Heart right ventricle (tissue), 16 donors: ENCODE measurements at regions not wholly inside any gene's neighbourhood (a gene's known extent, or its start where the extent isn't known, plus 50 kb on each side); places are given as distances from the start of the nearest gene placed in this dataset.
A peak's percentile ranks its signal among the peaks of the same experiment; 100 is the strongest.

Source experiments
- ATAC-seq, 8 donors: fragments of 200-7000 bp; cut with Tn5 transposase; one replicate each; pipeline ENCODE4 v1.9.1; 2020; ENCODE audit warnings: mild to moderate bottlenecking in 8 of 8, moderate library complexity in 8 of 8, moderate number of reproducible peaks in 1 of 8
- DNase-seq, 2 donors: peaks; one replicate each; pipeline ENCODE4 v3.0.0-alpha.2; 2020
- H3K27ac ChIP-seq, 10 donors: fragments of 200-600 bp; sonication (generic) in 2 of 10; one replicate each; pipeline versions ENCODE4 v1.5.0 to v1.8.0; 2020 to 2022; ENCODE audit warnings: mild to moderate bottlenecking in 3 of 10
- H3K27me3 ChIP-seq, 7 donors: fragments of 200-600 bp; one replicate each; pipeline ENCODE4 v1.8.0; 2021 to 2022; ENCODE audit warnings: mild to moderate bottlenecking in 2 of 7
- H3K36me3 ChIP-seq, 9 donors: fragments of 200-600 bp; sonication (generic) in 1 of 9; one replicate each; pipeline versions ENCODE4 v1.5.0 to v1.8.0; 2020 to 2022; ENCODE audit warnings: mild to moderate bottlenecking in 2 of 9
- H3K4me1 ChIP-seq, 9 donors: fragments of 200-600 bp; sonication (generic) in 1 of 9; one replicate each; pipeline versions ENCODE4 v1.5.0 to v1.8.0; 2020 to 2022; ENCODE audit warnings: mild to moderate bottlenecking in 4 of 9
- H3K4me3 ChIP-seq, 10 donors: fragments of 200-600 bp; sonication (generic) in 2 of 10; one replicate each; pipeline versions ENCODE4 v1.5.0 to v1.8.0; 2020 to 2022; ENCODE audit warnings: mild to moderate bottlenecking in 7 of 10, moderate library complexity in 2 of 10
- H3K9me3 ChIP-seq, 11 donors: fragments of 200-600 bp in 10 of 11; sonication (generic) in 2 of 11; one replicate each; pipeline versions ENCODE4 v1.5.0 to v1.8.0; 2013 to 2022; ENCODE audit warnings: mild to moderate bottlenecking in 2 of 11, control low read depth in 1 of 11, moderate library complexity in 1 of 11
- WGBS, 2 donors: extraction: QIAGEN DNeasy Blood & Tissue Kit; methylation state at CpG; one replicate each; pipeline ENCODE4 v1.1.7; 2013; ENCODE audit warnings: inconsistent platforms in 1 of 2; 5-methylcytosine and 5-hydroxymethylcytosine counted together
- intact Hi-C, 10 donors: fragments of 100-400 bp; cut with DNase I; formaldehyde crosslinking; loops; one replicate each; pipeline versions ENCODE4 v1.11.1 to v1.14.2; 2022
- TF ChIP-seq, protein P1 (sequence below), 9 donors: fragments of 200-600 bp; sonication (generic) in 2 of 9; IDR thresholded peaks; one replicate each; pipeline versions ENCODE4 v1.5.0 to v1.8.0; 2021 to 2022; ENCODE audit warnings: antibody characterized with exemption in 9 of 9, mild to moderate bottlenecking in 5 of 9, moderate library complexity in 1 of 9
- donor health status: Arrhythmogenic right ventricular cardiomyopathy.
- donor health status: ischemic (EF 13 %, LVEDD 7.1; RV severe dilation, severe dysfunction).
- donor health status: healthy with polysubstance abuse.
- donor health status: DM: no; HTN: yes; CAD: no.
- donor health status: DM: no; HTN: no; CAD: no.
- donor health status: ischemic (EF 25% LVEDD 6.9; RV normal size, moderate dysfunction).
- donor health status: ischemic (EF 25% LVEDD 5.7; RV mildly dilated, moderate dysfunction).
- donor health status: healthy.
- donor health status: DM: yes; HTN: yes; CAD: no.
- donor health status: Ischemic cardiomyopathy.
- donor health status: ischemic (EF 35%, LVEDD 5.7; RV mildly dilated, moderate dysfunction).
- donor health status: nonischemic (EF 11% LVEDD 7.7; RV severe dilation, severe dysfunction).
- donor health status: DM: yes; HTN: yes; CAD: no.
- donor health status: PGD.
- donor health status: ischemic (EF 29% LVEDD 5.4; RV normal size, mild dysfunction).
- donor health status: nonischemic (EF 23%, LVEDD 6.1; RV moderate dilation, normal function).

DNA sequence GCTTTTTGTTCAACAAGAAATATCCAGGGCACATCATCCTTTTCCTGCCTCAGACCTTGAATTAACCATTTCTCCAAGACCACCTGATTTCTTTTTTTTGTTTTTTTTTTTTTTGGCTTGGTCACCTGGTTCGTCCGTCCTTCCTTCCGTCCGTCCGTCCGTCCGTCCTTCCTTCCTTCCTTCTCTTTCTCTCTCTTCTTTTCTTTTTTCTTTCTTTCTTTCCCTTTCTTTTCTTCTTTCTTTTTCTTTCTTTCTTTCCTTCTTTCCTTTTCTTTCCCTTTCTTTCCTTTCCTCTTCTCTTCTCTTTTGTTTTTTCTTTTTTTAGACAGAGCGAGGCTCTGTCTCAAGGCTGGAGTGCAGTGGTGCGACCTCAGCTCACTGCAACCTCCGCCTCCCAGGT, 80.7 kb downstream of the TET3 start:
- ATAC-seq (no peak), DNase-seq (no peak)
- 90 to 93% methylated on average over 10 of the region's 10 CpGs for WGBS, 2 donors
- Histone ChIP-seq H3K4me1 (peaks cover 0 to 13% (median 3%) of the 10 kb centered on the region in 9 donors), H3K36me3 (no peaks in the 10 kb centered on the region), H3K9me3 (no peaks in the 10 kb centered on the region), H3K27me3 (no peaks in the 10 kb centered on the region), H3K27ac (no peak overlapping the region), H3K4me3 (no peak overlapping the region)
- intact Hi-C loops, result no loop called here
- TF ChIP-seq, protein P1, sequence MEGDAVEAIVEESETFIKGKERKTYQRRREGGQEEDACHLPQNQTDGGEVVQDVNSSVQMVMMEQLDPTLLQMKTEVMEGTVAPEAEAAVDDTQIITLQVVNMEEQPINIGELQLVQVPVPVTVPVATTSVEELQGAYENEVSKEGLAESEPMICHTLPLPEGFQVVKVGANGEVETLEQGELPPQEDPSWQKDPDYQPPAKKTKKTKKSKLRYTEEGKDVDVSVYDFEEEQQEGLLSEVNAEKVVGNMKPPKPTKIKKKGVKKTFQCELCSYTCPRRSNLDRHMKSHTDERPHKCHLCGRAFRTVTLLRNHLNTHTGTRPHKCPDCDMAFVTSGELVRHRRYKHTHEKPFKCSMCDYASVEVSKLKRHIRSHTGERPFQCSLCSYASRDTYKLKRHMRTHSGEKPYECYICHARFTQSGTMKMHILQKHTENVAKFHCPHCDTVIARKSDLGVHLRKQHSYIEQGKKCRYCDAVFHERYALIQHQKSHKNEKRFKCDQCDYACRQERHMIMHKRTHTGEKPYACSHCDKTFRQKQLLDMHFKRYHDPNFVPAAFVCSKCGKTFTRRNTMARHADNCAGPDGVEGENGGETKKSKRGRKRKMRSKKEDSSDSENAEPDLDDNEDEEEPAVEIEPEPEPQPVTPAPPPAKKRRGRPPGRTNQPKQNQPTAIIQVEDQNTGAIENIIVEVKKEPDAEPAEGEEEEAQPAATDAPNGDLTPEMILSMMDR (IDR thresholded peaks at IDR 0.05), result no peak

DNA sequence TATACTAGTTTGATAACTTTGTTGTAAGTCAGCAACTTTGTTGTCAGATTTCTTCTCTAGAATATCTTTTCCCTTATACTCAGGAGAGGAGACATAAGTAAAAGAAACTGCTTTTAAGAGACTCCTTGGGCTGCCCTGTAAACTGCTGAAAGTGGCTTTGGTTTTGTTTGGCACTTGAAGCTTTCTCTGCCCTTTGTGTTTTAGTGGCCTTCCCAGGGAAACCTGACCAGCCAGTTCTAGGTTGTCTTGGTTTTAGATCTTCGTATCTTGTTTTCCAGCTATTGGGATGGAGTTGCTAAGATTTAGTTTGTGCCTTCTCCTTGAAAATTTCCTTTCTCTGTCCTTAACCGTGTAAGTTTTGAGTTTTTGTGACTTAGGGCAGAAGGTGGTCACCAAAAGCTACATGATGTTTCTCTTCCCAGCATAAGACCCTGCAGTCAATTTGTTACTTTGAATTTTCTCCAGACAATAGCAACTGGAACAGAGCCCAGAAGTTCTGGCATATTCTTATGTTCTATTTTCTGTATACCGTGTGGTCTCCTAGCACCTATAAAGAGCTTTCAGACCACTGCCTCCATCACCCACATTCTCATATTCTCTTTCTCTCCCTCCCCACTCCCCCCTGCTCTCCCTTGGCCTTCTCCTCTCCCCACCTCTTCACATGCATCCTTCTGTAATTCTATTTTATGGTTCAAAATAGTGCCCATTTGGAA, 81.1 kb downstream of the BOLA3 start:
- 50 to 51% methylated on average over 3 of the region's 3 CpGs for WGBS, 2 donors
- H3K9me3 ChIP-seq, result no peaks in the 10 kb centered on the region
- H3K36me3 ChIP-seq, result no peaks in the 10 kb centered on the region
- H3K4me3 ChIP-seq, result no peak overlapping the region
- TF ChIP-seq, protein P1 (IDR thresholded peaks at IDR 0.05), result no peak
- H3K27ac ChIP-seq, result no peak overlapping the region
- DNase-seq (no peak), ATAC-seq (peak in 1 of 8 donors; percentile 47)
- H3K4me1 ChIP-seq, result peaks cover 0 to 13% (median 3%) of the 10 kb centered on the region in 9 donors
- intact Hi-C loops, result no loop called here
- no peaks in the 10 kb centered on the region for H3K27me3 ChIP-seq

DNA sequence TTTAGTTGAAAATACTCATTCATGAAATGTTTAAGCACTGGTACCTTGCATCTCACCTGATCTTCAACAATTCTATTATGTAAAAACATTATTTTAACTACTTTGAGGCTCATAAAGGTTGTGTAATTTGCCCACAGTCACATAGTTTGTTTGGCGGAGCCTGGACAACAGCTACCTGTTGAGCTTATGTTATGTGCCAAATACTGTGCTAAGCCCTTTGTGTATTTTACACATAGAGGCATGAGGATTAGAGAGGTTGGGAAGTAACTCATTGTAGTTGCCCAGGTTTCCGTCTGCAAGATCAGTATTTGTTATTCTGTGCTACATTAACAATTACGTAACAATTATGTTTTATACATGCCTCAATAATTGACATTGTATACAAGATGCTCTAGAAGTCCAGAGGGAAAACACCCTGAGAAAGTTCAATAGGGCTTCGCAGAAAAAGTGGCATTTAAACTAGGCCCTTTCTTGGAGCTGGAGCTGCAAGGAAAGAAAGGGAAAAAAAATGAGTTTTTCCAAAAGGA, 80.4 kb downstream of the BOLA3 start:
- Histone ChIP-seq H3K27me3 (no peaks in the 10 kb centered on the region), H3K9me3 (no peaks in the 10 kb centered on the region), H3K4me1 (peaks cover 0 to 16% (median 3%) of the 10 kb centered on the region in 9 donors), H3K36me3 (no peaks in the 10 kb centered on the region), H3K27ac (no peak overlapping the region), H3K4me3 (no peak overlapping the region)
- 95 to 97% methylated on average over 4 of the region's 4 CpGs for WGBS, 2 donors
- TF ChIP-seq, protein P1 (IDR thresholded peaks at IDR 0.05), result no peak
- intact Hi-C loops, result no loop called here
- ATAC-seq, result no peak
- DNase-seq, result no peak

DNA sequence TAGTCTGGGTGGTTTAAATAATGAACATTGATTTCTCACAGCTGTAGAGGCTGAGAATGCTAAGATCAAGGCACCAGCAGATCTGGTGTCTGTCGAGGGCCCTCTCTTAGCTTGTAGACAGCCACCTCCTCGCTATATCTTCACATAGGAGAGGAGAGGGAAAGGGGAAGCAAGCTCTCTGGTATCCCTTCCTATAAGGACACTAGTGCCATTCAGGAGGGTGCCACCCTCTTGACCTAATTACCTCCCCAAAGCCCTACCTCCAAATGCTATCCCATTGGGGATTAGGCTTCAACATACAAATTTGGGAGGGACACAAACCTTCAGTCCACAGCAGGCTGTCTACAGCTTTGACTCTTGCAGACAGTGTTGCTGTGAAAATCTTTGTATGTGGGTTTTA, 76.7 kb downstream of the BOLA3 start:
- no peak for ATAC-seq
- Histone ChIP-seq H3K36me3 (peaks cover 0 to 20% (median 0%) of the 10 kb centered on the region in 9 donors), H3K4me1 (peaks cover 3 to 25% (median 8%) of the 10 kb centered on the region in 9 donors), H3K27me3 (no peaks in the 10 kb centered on the region), H3K9me3 (no peaks in the 10 kb centered on the region), H3K4me3 (no peak overlapping the region), H3K27ac (no peak overlapping the region)
- WGBS, 2 donors, result 89 to 97% methylated on average over 2 of the region's 2 CpGs
- intact Hi-C loops, result no loop called here
- TF ChIP-seq, protein P1 (IDR thresholded peaks at IDR 0.05), result no peak
- DNase-seq, result no peak
